Fibroblast of peridontal ligament (primary cell): ENCODE measurements at regions not wholly inside any gene's neighbourhood (a gene's known extent, or its start where the extent isn't known, plus 50 kb on each side); places are given as distances from the start of the nearest gene placed in this dataset.

Experiments
- DNase-seq: peaks from one replicate; pipeline ENCODE4 v3.0.0-alpha.2; 2010; ENCODE audit errors: extremely low read depth

- DNase-seq, result no peak
Measured at GRCh38 chr13:78426183-78426582, 177.2 kb downstream of the POU4F1 start.

DNA sequence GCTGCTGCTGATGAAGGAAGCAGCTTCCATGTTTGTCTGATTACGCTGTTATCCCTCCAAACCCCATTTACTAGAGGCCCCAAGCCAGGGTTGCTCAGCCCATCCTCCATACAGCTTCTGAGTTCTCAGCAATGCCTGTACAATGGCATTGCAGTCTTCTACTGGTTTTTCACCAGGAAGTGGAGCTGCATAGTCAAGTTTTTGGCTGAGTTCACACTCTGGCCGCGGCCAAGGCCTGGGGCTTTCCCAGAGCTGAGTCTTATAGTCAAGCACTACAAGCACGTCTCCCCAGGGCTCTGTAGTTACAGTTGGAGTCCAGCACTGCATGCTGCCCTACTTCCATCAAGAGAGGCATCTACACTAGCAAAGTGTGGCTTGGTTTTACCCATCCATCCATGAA is 182.5 kb downstream of the POU4F1 start:
- no peak for DNase-seq

GRCh38 chr13:78413887-78414553 is 189.3 kb downstream of the POU4F1 start:
- no peak for DNase-seq

- DNase-seq, result no peak
Measured at GRCh38 chr13:78410847-78411246, 192.5 kb downstream of the POU4F1 start.

GRCh38 chr13:78410164-78410563 is 193.2 kb downstream of the POU4F1 start:
- DNase-seq, result no peak

DNA sequence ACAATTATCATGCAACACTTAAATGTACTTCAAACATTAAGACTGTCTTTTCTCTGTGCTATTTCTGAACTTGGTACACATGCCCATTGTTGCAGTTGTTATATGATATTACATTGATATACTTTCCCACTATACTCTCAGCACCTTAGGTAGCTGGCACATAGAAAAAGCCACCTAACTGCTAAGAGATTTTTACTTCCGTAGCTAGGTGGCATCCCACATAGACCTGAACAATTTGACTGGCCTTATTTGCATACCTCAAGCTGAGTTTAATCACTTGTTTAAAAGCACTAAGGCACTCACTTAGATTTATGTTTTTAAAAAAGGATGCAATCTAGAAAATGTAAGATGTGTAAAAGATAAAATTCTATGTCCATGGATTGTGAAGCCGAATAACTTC is 194.2 kb downstream of the POU4F1 start:
- no peak for DNase-seq

DNA sequence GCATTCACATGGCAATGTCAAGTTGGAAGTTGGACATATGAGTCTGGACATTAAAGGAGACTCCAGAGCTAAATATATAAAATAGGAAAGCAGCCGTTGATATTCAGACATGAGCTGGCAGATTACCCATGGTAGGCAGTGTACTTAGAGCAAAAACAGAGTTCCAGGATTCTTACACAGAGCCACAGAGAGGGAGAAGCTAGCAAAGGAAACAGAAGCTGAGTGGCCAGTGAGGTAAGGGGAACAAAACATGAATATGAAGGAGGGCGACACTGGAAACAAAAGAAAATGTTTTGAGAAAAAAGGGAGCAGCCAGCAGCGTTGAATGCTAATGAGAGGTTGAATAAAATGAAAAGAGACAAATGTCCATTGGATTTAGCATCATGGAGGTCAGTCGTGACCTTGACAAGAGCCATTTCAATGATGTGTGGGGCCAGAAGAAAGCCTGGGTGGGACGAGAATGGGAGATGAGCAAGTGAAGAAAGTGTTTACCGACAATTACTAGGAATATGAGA is 198.4 kb downstream of the POU4F1 start:
- no peak for DNase-seq

GRCh38 chr13:78402708-78403400 is 200.5 kb downstream of the POU4F1 start:
- no peak for DNase-seq

DNA sequence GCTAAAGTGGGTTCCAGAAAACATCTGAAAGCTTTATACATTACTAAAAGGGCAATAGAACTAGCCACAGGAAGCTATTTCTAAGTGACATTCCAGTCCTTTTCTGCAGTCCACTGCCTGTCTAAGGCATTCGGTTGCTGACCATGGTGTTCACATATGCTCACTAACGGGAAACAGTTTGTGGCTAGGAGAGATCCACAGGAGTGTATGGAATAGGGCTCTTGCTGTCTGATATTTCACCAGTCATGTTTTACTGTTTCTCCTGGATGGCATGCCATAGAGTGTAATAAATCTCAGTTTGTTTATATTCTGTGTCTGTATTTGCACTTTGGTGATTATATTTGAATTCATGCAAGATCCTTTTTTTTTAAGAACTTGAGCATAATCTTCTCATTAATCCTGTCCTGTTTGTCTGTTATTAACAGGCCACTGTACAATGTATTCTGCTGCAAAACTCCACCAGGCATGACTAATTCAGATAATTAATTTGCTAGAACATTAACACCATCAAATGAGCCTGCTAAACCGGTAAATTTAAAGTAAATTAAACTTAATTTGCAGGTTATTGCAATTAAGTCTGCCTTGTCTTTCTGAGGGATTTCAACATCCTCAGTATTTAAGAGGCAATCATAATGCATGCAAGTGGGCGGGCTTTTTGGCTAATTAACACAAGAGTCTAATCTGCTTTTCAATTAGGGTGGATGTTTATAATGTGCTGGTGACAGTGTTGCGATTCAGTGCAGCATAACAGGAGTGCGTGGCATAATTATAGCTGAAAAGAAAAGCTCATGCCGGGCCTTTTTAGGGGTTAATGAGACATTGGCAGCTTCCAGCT is 201.3 kb downstream of the POU4F1 start:
- DNase-seq, result no peak

- no peak for DNase-seq
Measured at GRCh38 chr13:78398743-78399410, 204.5 kb downstream of the POU4F1 start.

DNA sequence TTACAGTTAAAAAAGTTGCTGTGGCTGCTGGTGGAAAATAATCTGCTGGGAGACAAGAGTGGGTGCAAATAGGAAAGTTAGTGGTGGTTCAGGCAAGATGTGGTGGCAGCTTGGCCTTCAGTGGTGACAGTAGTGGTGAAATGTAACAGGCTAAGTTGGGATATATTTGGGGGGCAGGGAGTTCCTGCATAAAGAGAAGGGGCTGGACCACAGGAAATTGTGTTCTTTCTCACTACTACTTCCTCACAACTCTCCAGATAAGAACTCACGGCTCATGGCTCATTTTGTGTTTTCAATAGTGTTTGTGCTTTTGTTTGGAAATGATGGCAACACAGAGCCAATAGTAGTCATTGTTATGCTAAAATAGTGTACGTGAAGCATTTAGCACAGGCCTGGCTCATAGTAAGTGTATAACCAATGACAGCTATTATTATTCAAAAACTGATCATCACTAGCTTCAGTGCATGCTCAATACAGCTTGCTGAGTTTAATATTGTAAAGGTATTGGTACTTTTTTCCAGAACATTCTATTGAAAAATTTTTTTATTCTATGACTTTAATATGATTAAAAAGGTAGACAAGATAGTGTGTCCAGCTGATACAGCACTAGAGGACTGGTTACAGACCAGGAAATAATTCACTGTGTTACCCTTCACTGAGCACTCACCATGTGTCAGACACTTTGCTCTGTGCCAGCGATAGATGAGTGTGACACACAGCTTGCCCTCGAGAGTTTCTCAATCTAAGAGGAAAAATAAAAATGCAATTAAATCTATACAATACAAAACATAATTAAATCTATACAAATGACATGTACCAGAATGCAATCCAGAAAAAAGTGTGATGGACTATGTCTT is 209.8 kb downstream of the POU4F1 start:
- DNase-seq, result no peak

DNA sequence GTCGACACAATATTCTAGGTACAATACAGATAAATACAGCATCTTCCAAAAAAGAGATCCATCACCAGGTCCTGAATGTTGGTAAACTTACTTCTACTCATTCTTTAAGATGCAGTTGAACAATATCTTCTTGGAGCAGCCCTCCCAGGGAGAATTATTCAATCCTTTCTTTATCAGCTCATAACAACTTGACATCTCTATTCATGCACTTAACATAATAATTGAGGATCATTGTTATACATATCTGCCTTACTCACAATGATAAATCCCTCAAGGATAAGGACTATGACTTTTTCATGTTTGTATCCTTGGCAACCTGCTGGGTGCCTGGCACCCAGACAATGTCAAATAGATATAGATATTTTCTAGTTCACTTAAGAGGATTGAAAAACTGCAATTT is 219.5 kb downstream of the POU4F1 start:
- DNase-seq, result no peak

- DNase-seq, result no peak
Measured at GRCh38 chr13:78383071-78383484, 220.3 kb downstream of the POU4F1 start.

DNA sequence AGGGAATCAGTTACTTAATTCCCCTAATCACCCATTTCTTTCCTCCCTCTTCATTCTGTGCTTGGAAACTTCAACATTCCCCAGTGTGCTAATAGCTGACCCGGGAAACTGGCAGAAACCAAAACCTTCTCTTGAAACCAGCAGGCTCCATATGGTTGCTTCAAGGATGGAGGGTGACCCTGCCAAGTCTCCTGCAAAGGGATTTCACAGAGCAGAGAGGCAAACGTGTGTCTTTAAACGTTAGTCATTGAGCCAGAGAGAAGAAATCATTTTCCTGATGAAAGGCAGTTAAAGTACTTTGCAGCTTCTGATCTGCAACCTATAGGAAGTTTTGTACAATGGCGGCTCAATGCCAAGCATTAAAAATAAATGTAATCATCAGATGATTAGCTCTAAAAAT is 220.9 kb downstream of the POU4F1 start:
- no peak for DNase-seq

GRCh38 chr13:78376822-78377221 is 226.5 kb downstream of the POU4F1 start:
- DNase-seq, result no peak

DNA sequence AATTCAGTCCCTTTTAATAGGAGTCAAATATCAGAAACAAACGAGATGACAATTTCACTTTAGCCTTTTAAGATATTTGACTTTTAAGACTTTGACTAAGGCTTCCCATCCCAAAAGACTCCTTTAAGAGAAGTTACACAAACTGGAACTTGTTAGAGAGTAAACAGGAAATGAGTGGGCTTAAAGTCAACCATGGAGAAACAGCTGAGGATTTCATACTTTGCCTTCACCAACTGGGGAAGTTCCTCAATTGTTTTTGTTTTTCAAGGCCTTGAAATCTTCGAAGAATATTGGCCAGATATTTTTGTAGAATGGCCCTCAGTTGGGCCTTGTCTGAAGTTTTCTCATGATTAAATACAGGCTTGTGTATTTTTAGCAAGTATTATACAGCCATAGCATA is 227.3 kb downstream of the POU4F1 start:
- no peak for DNase-seq

DNA sequence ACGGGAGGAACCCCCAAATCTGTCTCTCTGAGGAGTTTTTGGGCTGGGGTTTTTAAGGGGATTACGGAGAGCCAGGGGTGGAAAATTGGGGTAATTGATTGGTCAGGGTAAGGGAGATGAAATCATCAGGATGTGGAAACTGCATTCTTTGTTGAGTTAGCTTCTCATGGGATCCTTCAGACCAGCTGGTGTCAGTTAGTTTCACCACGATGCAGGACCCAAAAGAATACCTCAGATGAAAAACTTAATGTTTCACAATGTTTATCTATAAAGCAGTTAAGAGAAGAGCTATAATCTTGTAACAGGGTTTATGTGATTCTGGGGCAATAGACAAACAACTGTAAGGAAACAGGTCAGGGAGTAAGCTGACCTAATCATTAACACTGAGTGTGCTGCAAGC is 230.8 kb downstream of the POU4F1 start:
- DNase-seq, result no peak

DNA sequence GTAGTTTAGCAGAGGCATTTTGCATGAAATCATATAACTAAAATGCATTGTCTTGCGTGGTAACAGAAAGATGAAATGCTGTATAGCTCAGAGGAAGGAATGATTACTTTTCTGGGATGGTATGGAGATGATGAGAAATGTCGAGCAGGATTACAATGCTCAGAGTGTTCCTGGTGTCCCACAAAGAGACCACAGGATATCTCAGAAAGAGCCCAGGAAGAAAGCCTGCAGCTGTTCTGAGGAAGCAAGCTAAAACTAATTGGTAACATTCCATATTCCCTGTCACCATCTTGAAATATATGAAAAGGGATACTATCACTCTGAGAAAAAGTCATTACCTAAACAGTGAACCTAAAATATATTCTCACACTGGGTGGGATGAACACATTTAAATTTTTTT is 233.1 kb downstream of the POU4F1 start:
- DNase-seq, result no peak

- DNase-seq, result no peak
Measured at GRCh38 chr13:78364711-78365110, 238.6 kb downstream of the POU4F1 start.

DNA sequence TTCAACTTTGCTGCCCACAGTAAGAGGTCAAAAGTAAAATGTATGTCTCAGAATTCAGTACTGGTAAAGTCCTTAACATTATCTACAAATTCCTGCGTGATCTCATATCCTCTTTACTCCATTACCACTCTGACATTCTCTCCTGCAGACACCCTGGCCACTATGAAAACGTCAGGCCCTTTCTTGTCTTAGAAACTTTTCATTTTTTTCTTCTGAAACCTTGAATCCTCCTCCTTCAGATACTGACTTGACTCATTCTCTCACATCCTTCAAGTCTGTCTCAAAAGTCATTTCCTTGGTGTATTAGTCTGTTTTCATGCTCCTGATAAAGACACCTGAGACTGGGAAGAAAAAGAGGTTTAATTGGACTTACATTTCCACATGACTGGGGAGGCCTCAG is 262.3 kb downstream of the POU4F1 start:
- no peak for DNase-seq

GRCh38 chr13:78339927-78340326 is 263.4 kb downstream of the POU4F1 start:
- DNase-seq, result no peak
